Keratinocyte (primary cell): ENCODE measurements at regions not wholly inside any gene's neighbourhood (a gene's known extent, or its start where the extent isn't known, plus 50 kb on each side); places are given as distances from the start of the nearest gene placed in this dataset.
A peak's percentile ranks its signal among the peaks of the same experiment; 100 is the strongest.

ENCODE experiments used
- DNase-seq: peaks from one replicate; pipeline ENCODE4 v3.0.0-alpha.2; 2011; ENCODE audit warnings: low read depth, missing footprints, low spot score
- FAIRE-seq: peaks from 2 replicates; lab custom pipeline; 2011; peaks lifted over from hg19 to GRCh38; lab: Jason Lieb, UNC
- H2AFZ ChIP-seq: 2 replicates; pipeline ENCODE4 v1.6.0; 2012; ENCODE audit warnings: low read length, control low read depth, inconsistent platforms; ENCODE audit not compliant: control insufficient read depth
- H3K27ac ChIP-seq: 2 replicates; pipeline ENCODE4 v1.5.1; 2011; ENCODE audit warnings: low read length; ENCODE audit not compliant: control insufficient read depth, insufficient read depth
- H3K27me3 ChIP-seq: 3 replicates; pipeline ENCODE4 v1.6.0; 2011; ENCODE audit warnings: low read length; ENCODE audit not compliant: control insufficient read depth, insufficient read depth; ENCODE audit errors: extremely low read depth
- H3K36me3 ChIP-seq, 2 experiments: 2 replicates in 1 of 2; 3 replicates in 1 of 2; pipeline ENCODE4 v1.5.1; 2011; ENCODE audit warnings: low read length in 2 of 2, mild to moderate bottlenecking in 1 of 2; ENCODE audit not compliant: control insufficient read depth in 2 of 2, insufficient read depth in 2 of 2; ENCODE audit errors: extremely low read depth in 1 of 2
- H3K4me1 ChIP-seq: 3 replicates; pipeline ENCODE4 v1.5.1; 2011; ENCODE audit warnings: low read length; ENCODE audit not compliant: control insufficient read depth, insufficient read depth; ENCODE audit errors: extremely low read depth
- H3K4me2 ChIP-seq: 3 replicates; pipeline ENCODE4 v1.6.0; 2011; ENCODE audit warnings: low read depth, low read length; ENCODE audit not compliant: control insufficient read depth, insufficient read depth; ENCODE audit errors: extremely low read depth
- H3K4me3 ChIP-seq, 3 experiments: fragments of 200-600 bp in 1 of 3; sonication (generic) in 1 of 3; 2 replicates in 2 of 3; 3 replicates in 1 of 3; pipeline ENCODE4 v1.5.1; 2011 to 2016; ENCODE audit warnings: low read length in 3 of 3, mild to moderate bottlenecking in 3 of 3, control low read depth in 2 of 3, inconsistent platforms in 1 of 3, low read depth in 1 of 3, mixed read lengths in 1 of 3, mixed run types in 1 of 3, moderate library complexity in 1 of 3; ENCODE audit not compliant: control insufficient read depth in 2 of 3, insufficient read depth in 2 of 3; ENCODE audit errors: extremely low read depth in 1 of 3
- H3K79me2 ChIP-seq: 2 replicates; pipeline ENCODE4 v1.6.0; 2012; ENCODE audit warnings: low read length; ENCODE audit not compliant: control insufficient read depth, insufficient read depth
- H3K9ac ChIP-seq: 3 replicates; pipeline ENCODE4 v1.6.0; 2011; ENCODE audit warnings: low read length; ENCODE audit not compliant: control insufficient read depth, insufficient read depth; ENCODE audit errors: extremely low read depth
- H3K9me1 ChIP-seq: 3 replicates; pipeline ENCODE4 v1.6.0; 2011; ENCODE audit warnings: low read length; ENCODE audit not compliant: control insufficient read depth, insufficient read depth; ENCODE audit errors: extremely low read depth
- H3K9me3 ChIP-seq: 2 replicates; pipeline ENCODE4 v1.5.1; 2012; ENCODE audit warnings: low read depth, low read length; ENCODE audit not compliant: control insufficient read depth
- H4K20me1 ChIP-seq: 3 replicates; pipeline ENCODE4 v1.6.0; 2011; ENCODE audit warnings: low read length; ENCODE audit not compliant: control insufficient read depth, insufficient read depth; ENCODE audit errors: extremely low read depth
- EZH2 ChIP-seq: IDR thresholded peaks from one replicate; pipeline ENCODE4 v1.6.1; 2012; ENCODE audit warnings: inconsistent platforms, mild to moderate bottlenecking, low read length, moderate library complexity
- dilution Hi-C: fragments of 300-500 bp; cut with MboI; formaldehyde crosslinking; loops from one replicate; pipeline ENCODE4 v1.7.0; 2020; ENCODE audit warnings: low sequenced_read_pairs; ENCODE audit not compliant: extremely low pct_ligation_motif_present
- TF ChIP-seq, protein P1 (sequence below), 3 experiments: IDR thresholded peaks in 1 of 3; conservative IDR thresholded peaks in 1 of 3; optimal IDR thresholded peaks in 1 of 3; 2 replicates in 2 of 3; 3 replicates in 1 of 3; pipeline versions ENCODE3 to v1.5.1; 2011; ENCODE audit warnings: low read length in 3 of 3, mild to moderate bottlenecking in 3 of 3, moderate library complexity in 2 of 3, control low read depth in 1 of 3, inconsistent platforms in 1 of 3; ENCODE audit not compliant: insufficient read depth in 2 of 3; ENCODE audit errors: extremely low read depth in 1 of 3

DNA sequence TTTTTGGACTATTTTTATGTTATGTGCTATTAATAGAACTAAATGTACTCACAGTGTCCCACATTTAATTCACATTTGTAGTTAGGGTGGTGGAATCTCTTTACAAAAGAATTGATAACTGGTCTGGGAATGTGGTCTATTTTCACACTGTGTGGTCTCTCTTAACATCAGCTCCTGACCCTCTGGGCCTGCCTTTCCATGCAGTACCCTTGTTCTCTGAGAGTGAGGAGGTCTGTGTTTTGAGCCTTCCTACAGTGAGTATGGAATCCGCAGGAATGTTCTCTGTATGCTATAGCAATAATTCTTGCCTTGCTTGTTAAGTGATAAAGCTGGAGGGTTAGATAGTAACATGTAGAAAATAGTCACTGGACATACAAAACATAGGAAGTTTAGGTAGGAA lies 717.3 kb upstream of the POU3F2 start:
- Histone ChIP-seq H3K27me3 (no peaks in the 10 kb centered on the region), H3K4me1 (peaks cover 4% of the 10 kb centered on the region), H3K9ac (no peak overlapping the region), H3K27ac (no peak overlapping the region), H2AFZ (no peak overlapping the region), H3K9me3 (no peaks in the 10 kb centered on the region), H3K9me1 (no peaks in the 10 kb centered on the region), H3K4me2 (no peak overlapping the region), H3K4me3 (no peak overlapping the region), H4K20me1 (no peaks in the 10 kb centered on the region), H3K36me3 (no peaks in the 10 kb centered on the region), H3K79me2 (no peaks in the 10 kb centered on the region)
- no peak for TF ChIP-seq EZH2
- TF ChIP-seq, protein P1, sequence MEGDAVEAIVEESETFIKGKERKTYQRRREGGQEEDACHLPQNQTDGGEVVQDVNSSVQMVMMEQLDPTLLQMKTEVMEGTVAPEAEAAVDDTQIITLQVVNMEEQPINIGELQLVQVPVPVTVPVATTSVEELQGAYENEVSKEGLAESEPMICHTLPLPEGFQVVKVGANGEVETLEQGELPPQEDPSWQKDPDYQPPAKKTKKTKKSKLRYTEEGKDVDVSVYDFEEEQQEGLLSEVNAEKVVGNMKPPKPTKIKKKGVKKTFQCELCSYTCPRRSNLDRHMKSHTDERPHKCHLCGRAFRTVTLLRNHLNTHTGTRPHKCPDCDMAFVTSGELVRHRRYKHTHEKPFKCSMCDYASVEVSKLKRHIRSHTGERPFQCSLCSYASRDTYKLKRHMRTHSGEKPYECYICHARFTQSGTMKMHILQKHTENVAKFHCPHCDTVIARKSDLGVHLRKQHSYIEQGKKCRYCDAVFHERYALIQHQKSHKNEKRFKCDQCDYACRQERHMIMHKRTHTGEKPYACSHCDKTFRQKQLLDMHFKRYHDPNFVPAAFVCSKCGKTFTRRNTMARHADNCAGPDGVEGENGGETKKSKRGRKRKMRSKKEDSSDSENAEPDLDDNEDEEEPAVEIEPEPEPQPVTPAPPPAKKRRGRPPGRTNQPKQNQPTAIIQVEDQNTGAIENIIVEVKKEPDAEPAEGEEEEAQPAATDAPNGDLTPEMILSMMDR (optimal IDR thresholded peaks at IDR 0.05 in 1 of 3, IDR thresholded peaks at IDR 0.05 in 1 of 3, conservative IDR thresholded peaks at IDR 0.05 in 1 of 3; ENCODE audit: extremely low read depth in 1 of 3, insufficient read depth in 2 of 3, low read length in 3 of 3): no peak
- FAIRE-seq (no peak), DNase-seq (no peak)
- dilution Hi-C loops: no loop called here

DNA sequence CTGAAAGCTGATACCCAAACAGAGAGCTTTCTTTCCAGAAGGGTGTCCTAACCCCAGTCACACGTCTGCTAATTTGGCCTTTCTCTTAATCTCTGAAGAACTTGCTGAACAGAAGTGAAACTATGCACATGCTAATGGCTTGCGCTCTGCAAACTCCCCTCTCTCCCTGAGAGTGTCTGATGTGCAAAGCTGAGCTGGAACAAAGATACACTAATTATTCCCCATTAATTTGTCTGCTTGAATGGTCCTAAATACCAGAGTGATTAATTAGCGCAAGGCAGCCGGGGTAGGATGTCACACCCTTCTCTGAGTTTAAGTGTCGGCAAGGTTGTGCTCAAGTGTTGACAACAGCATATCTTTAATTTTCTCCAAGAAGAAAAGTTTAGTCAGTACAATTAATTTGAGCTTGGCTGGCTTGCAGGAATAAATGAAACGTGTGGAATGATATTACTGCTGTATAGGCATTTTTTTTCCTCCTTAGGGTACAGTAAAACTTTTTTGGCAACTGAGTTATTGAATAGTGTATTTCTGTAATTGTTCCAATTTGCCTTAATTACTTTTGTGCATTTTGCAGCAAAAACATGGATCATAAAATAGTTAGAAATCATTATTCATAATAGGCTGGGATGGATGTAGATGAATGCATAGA lies 715.9 kb upstream of the POU3F2 start:
- Histone ChIP-seq H3K9me3 (no peaks in the 10 kb centered on the region), H3K4me1 (peaks cover 6% of the 10 kb centered on the region), H3K79me2 (no peaks in the 10 kb centered on the region), H3K27ac (no peak overlapping the region), H3K27me3 (no peaks in the 10 kb centered on the region), H4K20me1 (no peaks in the 10 kb centered on the region), H3K9me1 (no peaks in the 10 kb centered on the region), H3K36me3 (no peaks in the 10 kb centered on the region), H3K4me2 (peak overlapping the region; percentile 51), H3K4me3 (peak overlapping the region in 1 of 3 experiments; percentile 42), H3K9ac (no peak overlapping the region), H2AFZ (peak overlapping the region; percentile 80)
- dilution Hi-C loops: no loop called here
- DNase-seq (no peak), FAIRE-seq (no peak)
- no peak for TF ChIP-seq EZH2
- TF ChIP-seq, protein P1 (optimal IDR thresholded peaks at IDR 0.05 in 1 of 3, IDR thresholded peaks at IDR 0.05 in 1 of 3, conservative IDR thresholded peaks at IDR 0.05 in 1 of 3; ENCODE audit: extremely low read depth in 1 of 3, insufficient read depth in 2 of 3, low read length in 3 of 3): no peak
